ENCODE measurements at regions not wholly inside any gene's neighbourhood (a gene's known extent, or its start where the extent isn't known, plus 50 kb on each side); places are given as distances from the start of the nearest gene placed in this dataset.

- H3K4me1 ChIP-seq, result no peaks in the 10 kb centered on the region
- H3K27me3 ChIP-seq, result no peaks in the 10 kb centered on the region
- H3K4me3 ChIP-seq (replicated peaks in 1 of 3), result no peak overlapping the region
- H3K36me3 ChIP-seq, result no peaks in the 10 kb centered on the region
- WGBS, 2 donors, result 47 to 64% methylated on average over 12 of the region's 12 CpGs
- no peaks in the 10 kb centered on the region for H3K9me3 ChIP-seq
- no peak overlapping the region for H3K27ac ChIP-seq
- intact Hi-C loops (cut with DNase I), result no loop called here
- DNase-seq, result peak; percentile 37 to 53
- TF ChIP-seq POLR2A (IDR thresholded peaks at IDR 0.05) (no peak), CTCF (IDR thresholded peaks at IDR 0.05) (no peak)
Observed at GRCh38 chr13:105979131-105980011, 556.1 kb downstream of the EFNB2 start.

- DNase-seq, result no peak
- WGBS, 2 donors, result 94 to 100% methylated on average over 1 of the region's 1 CpG
- Histone ChIP-seq H3K4me3 (replicated peaks in 1 of 3) (no peak overlapping the region), H3K9me3 (no peaks in the 10 kb centered on the region), H3K27me3 (no peaks in the 10 kb centered on the region), H3K4me1 (peaks cover 0 to 4% of the 10 kb centered on the region in 2 donors), H3K36me3 (no peaks in the 10 kb centered on the region), H3K27ac (no peak overlapping the region)
- intact Hi-C loops (cut with DNase I), result no loop called here
- no peak for TF ChIP-seq CTCF (IDR thresholded peaks at IDR 0.05)
- TF ChIP-seq POLR2A (IDR thresholded peaks at IDR 0.05), result no peak
Observed at GRCh38 chr13:105974380-105974779, 561.1 kb downstream of the EFNB2 start.

- DNase-seq, result no peak
- Histone ChIP-seq H3K36me3 (no peaks in the 10 kb centered on the region), H3K4me1 (peaks cover 0 to 4% of the 10 kb centered on the region in 2 donors), H3K27me3 (no peaks in the 10 kb centered on the region), H3K9me3 (no peaks in the 10 kb centered on the region), H3K27ac (no peak overlapping the region), H3K4me3 (replicated peaks in 1 of 3) (no peak overlapping the region)
- intact Hi-C loops (cut with DNase I), result no loop called here
- WGBS, 2 donors, result 74 to 85% methylated on average over 14 of the region's 14 CpGs
- TF ChIP-seq POLR2A (IDR thresholded peaks at IDR 0.05) (no peak), CTCF (IDR thresholded peaks at IDR 0.05) (no peak)
Observed at GRCh38 chr13:105972811-105973590, 562.5 kb downstream of the EFNB2 start.

GRCh38 chr13:105972306-105972721, 563.1 kb downstream of the EFNB2 start:
- Histone ChIP-seq H3K27me3 (no peaks in the 10 kb centered on the region), H3K4me1 (peaks cover 0 to 4% of the 10 kb centered on the region in 2 donors), H3K36me3 (no peaks in the 10 kb centered on the region), H3K4me3 (replicated peaks in 1 of 3) (no peak overlapping the region), H3K9me3 (no peaks in the 10 kb centered on the region), H3K27ac (no peak overlapping the region)
- no peak for DNase-seq
- intact Hi-C loops (cut with DNase I), result no loop called here
- 63 to 67% methylated on average over 7 of the region's 7 CpGs for WGBS, 2 donors
- no peak for TF ChIP-seq POLR2A (IDR thresholded peaks at IDR 0.05)
- no peak for TF ChIP-seq CTCF (IDR thresholded peaks at IDR 0.05)

- WGBS, 2 donors, result 76 to 77% methylated on average over 3 of the region's 3 CpGs
- Histone ChIP-seq H3K36me3 (no peaks in the 10 kb centered on the region), H3K27me3 (no peaks in the 10 kb centered on the region), H3K27ac (no peak overlapping the region), H3K4me3 (replicated peaks in 1 of 3) (no peak overlapping the region), H3K4me1 (peaks cover 0 to 4% of the 10 kb centered on the region in 2 donors), H3K9me3 (no peaks in the 10 kb centered on the region)
- no peak for TF ChIP-seq POLR2A (IDR thresholded peaks at IDR 0.05)
- TF ChIP-seq CTCF (IDR thresholded peaks at IDR 0.05), result no peak
- intact Hi-C loops (cut with DNase I), result no loop called here
- no peak for DNase-seq
Observed at GRCh38 chr13:105971738-105972137, 563.7 kb downstream of the EFNB2 start.

All from thyroid gland (tissue), 4 donors.